ENCODE measurements at regions not wholly inside any gene's neighbourhood (a gene's known extent, or its start where the extent isn't known, plus 50 kb on each side); places are given as distances from the start of the nearest gene placed in this dataset.

DNA sequence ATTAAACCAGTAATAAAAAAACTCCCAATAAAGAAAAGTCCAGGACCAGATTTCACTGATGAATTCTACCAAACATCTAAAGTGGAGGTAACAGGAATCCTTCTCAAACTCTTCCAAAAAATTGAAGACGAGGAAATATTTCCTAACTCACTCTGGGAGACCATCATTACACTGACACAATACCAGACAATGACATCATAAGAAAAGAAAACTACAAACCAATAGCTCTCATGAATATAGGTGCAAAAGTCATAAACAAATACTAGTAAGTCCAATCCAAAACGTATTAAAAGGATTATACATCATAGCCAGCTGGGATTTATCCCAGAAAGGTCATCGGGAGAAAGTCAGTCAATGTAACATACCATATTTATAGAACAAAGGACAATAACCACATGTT lies 94.0 kb upstream of the RAB18 start:
- TF ChIP-seq POLR2A (IDR thresholded peaks at IDR 0.05) (no peak), CTCF (IDR thresholded peaks at IDR 0.05) (no peak)

Data from lower leg skin (tissue), 3 donors.